SU-DHL-6 (cell line): ENCODE measurements at regions not wholly inside any gene's neighbourhood (a gene's known extent, or its start where the extent isn't known, plus 50 kb on each side); places are given as distances from the start of the nearest gene placed in this dataset.

Source experiments
- EZH2phosphoT487 ChIP-seq: fragments of 200-600 bp; sonication (generic), shearing (Covaris generic); conservative IDR thresholded peaks from 2 replicates; pipeline ENCODE4 v1.6.1; 2018; ENCODE audit warnings: mild to moderate bottlenecking, antibody characterized with exemption, low read length, moderate library complexity, mixed read lengths
- TF ChIP-seq, protein P1 (sequence below): fragments of 200-600 bp; sonication (generic); IDR thresholded peaks from one replicate; pipeline ENCODE4 v1.5.1; 2017; ENCODE audit warnings: antibody characterized with exemption, mild to moderate bottlenecking, low read length, moderate library complexity; ENCODE audit not compliant: insufficient read depth, poor library complexity, severe bottlenecking

DNA sequence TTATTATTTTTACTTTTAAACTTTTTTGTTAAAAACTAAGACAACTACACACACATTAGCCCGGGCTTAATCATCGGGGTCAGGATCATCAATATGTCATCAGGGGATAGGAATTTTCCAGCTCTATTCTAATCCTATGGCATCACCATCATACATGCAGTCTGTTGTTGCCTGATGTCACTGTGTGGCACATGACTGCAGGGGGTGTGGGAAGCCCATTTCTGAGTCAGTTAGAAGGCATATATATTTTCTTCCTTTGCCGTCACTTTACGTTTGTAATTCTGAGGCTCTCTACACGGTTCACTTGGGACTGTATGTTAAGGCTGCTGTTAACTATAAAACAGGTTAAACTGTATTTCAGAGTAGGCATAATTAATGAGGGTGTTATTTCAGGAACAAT, 144.4 kb upstream of the ITGA6 start:
- TF ChIP-seq, protein P1, sequence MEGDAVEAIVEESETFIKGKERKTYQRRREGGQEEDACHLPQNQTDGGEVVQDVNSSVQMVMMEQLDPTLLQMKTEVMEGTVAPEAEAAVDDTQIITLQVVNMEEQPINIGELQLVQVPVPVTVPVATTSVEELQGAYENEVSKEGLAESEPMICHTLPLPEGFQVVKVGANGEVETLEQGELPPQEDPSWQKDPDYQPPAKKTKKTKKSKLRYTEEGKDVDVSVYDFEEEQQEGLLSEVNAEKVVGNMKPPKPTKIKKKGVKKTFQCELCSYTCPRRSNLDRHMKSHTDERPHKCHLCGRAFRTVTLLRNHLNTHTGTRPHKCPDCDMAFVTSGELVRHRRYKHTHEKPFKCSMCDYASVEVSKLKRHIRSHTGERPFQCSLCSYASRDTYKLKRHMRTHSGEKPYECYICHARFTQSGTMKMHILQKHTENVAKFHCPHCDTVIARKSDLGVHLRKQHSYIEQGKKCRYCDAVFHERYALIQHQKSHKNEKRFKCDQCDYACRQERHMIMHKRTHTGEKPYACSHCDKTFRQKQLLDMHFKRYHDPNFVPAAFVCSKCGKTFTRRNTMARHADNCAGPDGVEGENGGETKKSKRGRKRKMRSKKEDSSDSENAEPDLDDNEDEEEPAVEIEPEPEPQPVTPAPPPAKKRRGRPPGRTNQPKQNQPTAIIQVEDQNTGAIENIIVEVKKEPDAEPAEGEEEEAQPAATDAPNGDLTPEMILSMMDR, result no peak
- TF ChIP-seq EZH2phosphoT487, result no peak
